GM23248 (cell line): ENCODE measurements at regions not wholly inside any gene's neighbourhood (a gene's known extent, or its start where the extent isn't known, plus 50 kb on each side); places are given as distances from the start of the nearest gene placed in this dataset.

Experiments
- DNase-seq: peaks from one replicate; pipeline ENCODE4 v3.0.0-alpha.2; 2015
- H2AFZ ChIP-seq: fragments of 200-600 bp; sonication (generic); 2 replicates; pipeline ENCODE4 v1.6.1; 2016; ENCODE audit warnings: antibody characterized with exemption
- H3F3A ChIP-seq: fragments of 200-600 bp; sonication (generic); 2 replicates; pipeline ENCODE4 v1.6.1; 2016; ENCODE audit warnings: mild to moderate bottlenecking, antibody characterized with exemption, mixed run types; ENCODE audit not compliant: insufficient read depth
- H3K27ac ChIP-seq: fragments of 200-600 bp; sonication (generic); 2 replicates; pipeline ENCODE4 v1.5.1; 2016; ENCODE audit warnings: mild to moderate bottlenecking
- H3K27me3 ChIP-seq: fragments of 200-600 bp; sonication (generic); replicated peaks from 2 replicates; pipeline ENCODE4 v1.6.1; 2016; ENCODE audit warnings: mild to moderate bottlenecking; ENCODE audit not compliant: insufficient read depth
- H3K36me3 ChIP-seq: fragments of 200-600 bp; sonication (generic); 2 replicates; pipeline ENCODE4 v1.6.1; 2016; ENCODE audit warnings: low read depth, mild to moderate bottlenecking
- H3K4me1 ChIP-seq: fragments of 200-600 bp; sonication (generic); 2 replicates; pipeline ENCODE4 v1.6.1; 2016; ENCODE audit warnings: mild to moderate bottlenecking; ENCODE audit not compliant: insufficient read depth
- H3K4me2 ChIP-seq: fragments of 200-600 bp; sonication (generic); one replicate; pipeline ENCODE4 v1.6.1; 2016; ENCODE audit warnings: mild to moderate bottlenecking; ENCODE audit not compliant: unreplicated experiment
- H3K4me3 ChIP-seq: fragments of 200-600 bp; sonication (generic); 2 replicates; pipeline ENCODE4 v1.5.1; 2016; ENCODE audit warnings: mild to moderate bottlenecking
- H3K79me2 ChIP-seq: fragments of 200-600 bp; sonication (generic); 2 replicates; pipeline ENCODE4 v1.6.1; 2016; ENCODE audit warnings: mild to moderate bottlenecking; ENCODE audit not compliant: insufficient read depth
- H3K9ac ChIP-seq: fragments of 200-600 bp; sonication (generic); 2 replicates; pipeline ENCODE4 v1.6.1; 2016; ENCODE audit warnings: mild to moderate bottlenecking
- H3K9me2 ChIP-seq: fragments of 200-600 bp; sonication (generic); 2 replicates; pipeline ENCODE4 v1.6.1; 2016; ENCODE audit warnings: mixed run types, mild to moderate bottlenecking, moderate library complexity; ENCODE audit not compliant: insufficient read depth
- H3K9me3 ChIP-seq: fragments of 200-600 bp; sonication (generic); one replicate; pipeline ENCODE4 v1.6.1; 2017; ENCODE audit warnings: low read depth
- H4K20me1 ChIP-seq: fragments of 200-600 bp; sonication (generic); 2 replicates; pipeline ENCODE4 v1.6.0; 2016; ENCODE audit not compliant: insufficient read depth
- EZH2 ChIP-seq: fragments of 200-600 bp; sonication (generic); IDR thresholded peaks from 2 replicates; pipeline ENCODE4 v1.6.1; 2018; ENCODE audit warnings: antibody characterized with exemption, mild to moderate bottlenecking; ENCODE audit not compliant: insufficient read depth, poor library complexity, severe bottlenecking
- EZH2phosphoT487 ChIP-seq: fragments of 200-600 bp; sonication (generic); IDR thresholded peaks from 2 replicates; pipeline ENCODE4 v1.6.1; 2018; ENCODE audit warnings: antibody characterized with exemption, moderate library complexity, mild to moderate bottlenecking, low read depth; ENCODE audit not compliant: insufficient read depth
- WGBS, 2 experiments: methylation state at CpG; one replicate each; pipeline ENCODE4 v1.1.6; 2015 to 2017; ENCODE audit warnings: low lambda C conversion rate in 2 of 2, low coverage in 1 of 2; ENCODE audit errors: missing lambda C conversion rate in 2 of 2; 5-methylcytosine and 5-hydroxymethylcytosine counted together
- in situ Hi-C: fragments of 300-500 bp; cut with MboI; formaldehyde crosslinking; loops from 2 replicates; pipeline ENCODE4 v1.15.0; 2020

DNA sequence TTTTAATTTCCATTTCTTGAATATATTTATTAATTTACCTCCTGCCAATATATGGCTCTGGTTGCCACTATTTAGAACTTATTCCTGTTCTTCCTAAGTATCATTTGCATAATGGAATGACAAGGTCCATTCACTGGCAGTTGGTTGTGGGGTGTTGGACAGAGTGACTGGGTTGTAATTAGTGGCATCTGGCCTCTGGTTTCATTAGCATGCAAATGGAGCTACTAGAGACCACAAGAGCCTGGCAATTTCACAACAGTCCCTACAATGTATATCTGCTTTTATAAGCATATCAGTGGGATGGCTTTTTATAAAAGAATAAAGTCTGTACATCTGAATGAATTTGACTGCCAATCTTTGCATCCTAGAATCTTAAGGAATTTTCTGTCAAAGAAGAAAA is 1030.9 kb upstream of the CDH8 start:
- H2AFZ ChIP-seq = no peak overlapping the region
- DNase-seq = no peak
- no peak overlapping the region for H3K4me3 ChIP-seq
- no peaks in the 10 kb centered on the region for H4K20me1 ChIP-seq
- H3K9me2 ChIP-seq = no peaks in the 10 kb centered on the region
- H3K27me3 ChIP-seq = no peaks in the 10 kb centered on the region
- no peak overlapping the region for H3K9ac ChIP-seq
- H3K27ac ChIP-seq = no peak overlapping the region
- H3K79me2 ChIP-seq = no peaks in the 10 kb centered on the region
- H3K4me2 ChIP-seq = no peak overlapping the region
- H3F3A ChIP-seq = no peaks in the 10 kb centered on the region
- H3K4me1 ChIP-seq = no peaks in the 10 kb centered on the region
- TF ChIP-seq EZH2phosphoT487 (no peak), EZH2 (no peak)
- no peaks in the 10 kb centered on the region for H3K36me3 ChIP-seq
- no peaks in the 10 kb centered on the region for H3K9me3 ChIP-seq
- in situ Hi-C loops = no loop called here

DNA sequence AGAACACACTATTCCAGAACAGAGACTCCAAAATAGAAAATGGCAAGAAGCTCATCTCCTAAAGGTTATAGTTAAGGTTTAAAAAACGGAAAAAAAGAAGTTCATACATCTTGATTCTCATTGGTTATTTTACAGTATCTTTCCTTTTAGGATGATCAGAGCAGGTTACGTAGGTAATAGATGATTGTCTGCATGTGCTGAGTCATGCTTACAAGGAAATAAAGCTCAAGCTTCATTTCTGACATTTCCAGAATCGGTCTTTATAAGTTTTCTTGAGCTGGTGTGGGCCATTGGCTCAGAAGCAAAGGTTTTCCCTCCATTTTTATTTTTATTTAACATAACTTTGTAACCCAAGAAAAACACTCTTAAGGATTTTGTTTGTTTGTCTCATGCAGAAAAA is 1030.3 kb upstream of the CDH8 start:
- Histone ChIP-seq H3K27me3 (no peaks in the 10 kb centered on the region), H4K20me1 (no peaks in the 10 kb centered on the region), H3K4me1 (no peaks in the 10 kb centered on the region), H3K79me2 (no peaks in the 10 kb centered on the region), H3F3A (no peaks in the 10 kb centered on the region), H3K4me3 (no peak overlapping the region), H3K27ac (no peak overlapping the region), H3K9me2 (no peaks in the 10 kb centered on the region), H3K4me2 (no peak overlapping the region), H3K9me3 (no peaks in the 10 kb centered on the region), H3K36me3 (no peaks in the 10 kb centered on the region), H3K9ac (no peak overlapping the region), H2AFZ (no peak overlapping the region)
- in situ Hi-C loops = no loop called here
- 17 to 18% methylated on average over 3 of the region's 3 CpGs for WGBS, 2 experiments
- TF ChIP-seq EZH2phosphoT487 = no peak
- TF ChIP-seq EZH2 = no peak
- no peak for DNase-seq

DNA sequence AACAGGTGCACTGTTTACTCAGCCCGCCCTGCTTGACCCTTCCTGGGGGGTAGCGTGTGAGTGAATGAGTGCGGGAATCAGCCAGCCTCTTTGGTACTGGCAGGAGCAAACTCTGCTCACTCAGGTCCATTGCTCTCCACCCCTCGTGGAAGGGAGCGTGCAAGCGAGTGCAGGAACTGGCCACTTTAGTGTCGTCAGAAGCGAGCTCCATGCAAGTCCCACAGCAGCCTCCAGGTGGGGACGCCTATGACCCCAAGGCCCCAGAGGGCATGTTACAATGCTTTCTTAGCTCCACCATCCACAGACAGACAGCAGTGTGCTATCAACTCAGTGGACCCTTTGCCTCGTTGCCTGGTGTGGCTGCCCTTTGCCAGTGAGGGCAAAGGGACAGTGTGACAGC is 1025.1 kb upstream of the CDH8 start:
- Histone ChIP-seq H3K4me2 (no peak overlapping the region), H3K4me1 (no peaks in the 10 kb centered on the region), H3K9me2 (no peaks in the 10 kb centered on the region), H3K4me3 (no peak overlapping the region), H3K9ac (no peak overlapping the region), H3K79me2 (no peaks in the 10 kb centered on the region), H3K36me3 (no peaks in the 10 kb centered on the region), H3K27me3 (no peaks in the 10 kb centered on the region), H3K9me3 (no peaks in the 10 kb centered on the region), H3K27ac (no peak overlapping the region), H2AFZ (no peak overlapping the region), H3F3A (no peaks in the 10 kb centered on the region), H4K20me1 (no peaks in the 10 kb centered on the region)
- in situ Hi-C loops = no loop called here
- 38 to 41% methylated on average over 10 of the region's 10 CpGs for WGBS, 2 experiments
- no peak for DNase-seq
- TF ChIP-seq EZH2phosphoT487 (no peak), EZH2 (no peak)

DNA sequence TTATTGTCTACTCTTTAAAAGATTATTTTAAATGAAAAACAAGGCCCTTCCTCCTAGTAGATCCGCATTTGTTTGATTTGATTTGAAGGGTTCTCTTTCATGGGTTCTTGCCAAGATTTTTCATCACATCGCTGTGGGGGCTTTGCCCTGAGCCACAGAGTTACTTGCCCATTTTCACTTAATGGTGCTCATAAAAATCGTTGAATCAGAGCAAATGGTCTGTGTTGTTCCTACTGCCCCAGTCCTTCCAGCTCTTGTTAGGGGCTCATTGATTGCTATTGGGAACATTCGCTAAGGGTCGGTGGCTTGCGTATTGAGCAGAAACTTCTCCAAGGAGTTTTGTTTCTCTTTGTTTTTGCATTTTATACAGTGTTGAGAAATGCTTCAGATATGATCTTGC is 1023.4 kb upstream of the CDH8 start:
- Histone ChIP-seq H3K9ac (no peak overlapping the region), H3K27ac (no peak overlapping the region), H2AFZ (no peak overlapping the region), H3K4me1 (no peaks in the 10 kb centered on the region), H3K36me3 (no peaks in the 10 kb centered on the region), H3K4me2 (no peak overlapping the region), H3K9me2 (no peaks in the 10 kb centered on the region), H3F3A (no peaks in the 10 kb centered on the region), H3K4me3 (no peak overlapping the region), H3K79me2 (no peaks in the 10 kb centered on the region), H4K20me1 (no peaks in the 10 kb centered on the region), H3K27me3 (no peaks in the 10 kb centered on the region), H3K9me3 (no peaks in the 10 kb centered on the region)
- no peak for TF ChIP-seq EZH2
- TF ChIP-seq EZH2phosphoT487 = no peak
- DNase-seq = no peak
- WGBS, 2 experiments = 57 to 62% methylated on average over 6 of the region's 6 CpGs
- in situ Hi-C loops = no loop called here

DNA sequence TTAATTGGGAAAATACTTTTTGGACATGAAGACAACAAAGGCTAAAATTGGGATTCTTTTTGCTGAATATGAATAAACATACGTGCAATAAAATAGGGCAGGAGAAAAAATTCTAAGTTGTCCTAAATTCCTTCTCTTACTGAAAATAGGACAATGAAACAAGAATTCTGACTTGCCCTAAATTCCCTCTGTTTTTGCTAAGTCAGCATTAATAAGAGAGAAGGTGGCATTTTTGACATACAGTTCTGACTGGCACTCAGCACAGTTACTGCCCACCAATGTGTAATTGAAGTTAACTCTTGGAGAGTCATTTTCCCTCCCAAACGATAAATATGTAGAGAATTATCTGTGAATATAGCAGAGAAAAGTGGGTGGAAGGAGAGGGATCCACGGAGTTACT is 1021.1 kb upstream of the CDH8 start:
- Histone ChIP-seq H3K36me3 (no peaks in the 10 kb centered on the region), H3K9ac (no peak overlapping the region), H3K4me3 (no peak overlapping the region), H3K79me2 (no peaks in the 10 kb centered on the region), H4K20me1 (no peaks in the 10 kb centered on the region), H3K9me2 (no peaks in the 10 kb centered on the region), H3K4me2 (no peak overlapping the region), H3K4me1 (no peaks in the 10 kb centered on the region), H3K27me3 (no peaks in the 10 kb centered on the region), H3K27ac (no peak overlapping the region), H2AFZ (no peak overlapping the region), H3K9me3 (no peaks in the 10 kb centered on the region), H3F3A (no peaks in the 10 kb centered on the region)
- TF ChIP-seq EZH2phosphoT487 = no peak
- no peak for TF ChIP-seq EZH2
- 11 to 13% methylated on average over 3 of the region's 3 CpGs for WGBS, 2 experiments
- no peak for DNase-seq
- in situ Hi-C loops = no loop called here
